SK-N-SH treated with all-trans-retinoic acid at 6 μM for 48 hours (cell line): ENCODE measurements at regions not wholly inside any gene's neighbourhood (a gene's known extent, or its start where the extent isn't known, plus 50 kb on each side); places are given as distances from the start of the nearest gene placed in this dataset.

Experiments
- ARNTL ChIP-seq: fragments of 450-650 bp; formaldehyde crosslinking; IDR thresholded peaks from 2 replicates; pipeline ENCODE4 v1.5.0; 2020; ENCODE audit warnings: low read depth, mild to moderate bottlenecking, moderate library complexity, borderline replicate concordance
- POU6F1 ChIP-seq: fragments of 250-450 bp; sonication (Bioruptor Pico); IDR thresholded peaks from 2 replicates; pipeline ENCODE4 v1.8.0; 2021; ENCODE audit warnings: low read depth, mild to moderate bottlenecking, moderate library complexity, borderline replicate concordance
- SNAI2 ChIP-seq: fragments of 250-450 bp; sonication (Bioruptor Pico); IDR thresholded peaks from 2 replicates; pipeline ENCODE4 v1.5.0; 2020; ENCODE audit warnings: mild to moderate bottlenecking, moderate library complexity
- TCF4 ChIP-seq: fragments of 250-450 bp; sonication (Bioruptor Pico); IDR thresholded peaks from 2 replicates; pipeline ENCODE4 v1.8.0; 2021; ENCODE audit warnings: mild to moderate bottlenecking, moderate library complexity, borderline replicate concordance

GRCh38 chr13:47179321-47179720, 282.5 kb upstream of the HTR2A start:
- no peak for TF ChIP-seq TCF4 (CRISPR knock-in tag)
- no peak for TF ChIP-seq SNAI2 (CRISPR knock-in tag)
- no peak for TF ChIP-seq ARNTL (CRISPR knock-in tag)
- no peak for TF ChIP-seq POU6F1 (CRISPR knock-in tag)
